ENCODE measurements at regions not wholly inside any gene's neighbourhood (a gene's known extent, or its start where the extent isn't known, plus 50 kb on each side); places are given as distances from the start of the nearest gene placed in this dataset.
"Not testable (repeated sequence)": the region's sequence is repeated elsewhere in the genome, so short reads cannot be mapped to it uniquely, and the experiment has no call there.

GRCh38 chr4:162965978-162966377, 200.7 kb downstream of the NAF1 start:
- TF ChIP-seq, protein P1, sequence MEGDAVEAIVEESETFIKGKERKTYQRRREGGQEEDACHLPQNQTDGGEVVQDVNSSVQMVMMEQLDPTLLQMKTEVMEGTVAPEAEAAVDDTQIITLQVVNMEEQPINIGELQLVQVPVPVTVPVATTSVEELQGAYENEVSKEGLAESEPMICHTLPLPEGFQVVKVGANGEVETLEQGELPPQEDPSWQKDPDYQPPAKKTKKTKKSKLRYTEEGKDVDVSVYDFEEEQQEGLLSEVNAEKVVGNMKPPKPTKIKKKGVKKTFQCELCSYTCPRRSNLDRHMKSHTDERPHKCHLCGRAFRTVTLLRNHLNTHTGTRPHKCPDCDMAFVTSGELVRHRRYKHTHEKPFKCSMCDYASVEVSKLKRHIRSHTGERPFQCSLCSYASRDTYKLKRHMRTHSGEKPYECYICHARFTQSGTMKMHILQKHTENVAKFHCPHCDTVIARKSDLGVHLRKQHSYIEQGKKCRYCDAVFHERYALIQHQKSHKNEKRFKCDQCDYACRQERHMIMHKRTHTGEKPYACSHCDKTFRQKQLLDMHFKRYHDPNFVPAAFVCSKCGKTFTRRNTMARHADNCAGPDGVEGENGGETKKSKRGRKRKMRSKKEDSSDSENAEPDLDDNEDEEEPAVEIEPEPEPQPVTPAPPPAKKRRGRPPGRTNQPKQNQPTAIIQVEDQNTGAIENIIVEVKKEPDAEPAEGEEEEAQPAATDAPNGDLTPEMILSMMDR (IDR thresholded peaks at IDR 0.05) = not testable (repeated sequence)
- TF ChIP-seq ZFX (IDR thresholded peaks at IDR 0.05; ENCODE audit: borderline replicate concordance) = not testable (repeated sequence)

All from 22Rv1 (cell line).